Activated CD8-positive, alpha-beta memory T cell treated with anti-CD3 and anti-CD28 coated beads, Interleukin-2, amount 10 ng/mL, durations not matched to agents 7 days and 5 days (primary cell): ENCODE measurements at regions not wholly inside any gene's neighbourhood (a gene's known extent, or its start where the extent isn't known, plus 50 kb on each side); places are given as distances from the start of the nearest gene placed in this dataset.

ENCODE experiments used
- ATAC-seq: fragments of 150-1000 bp; cut with Tn5 transposase; one replicate; pipeline ENCODE4 v1.10.0; 2021; ENCODE audit warnings: moderate library complexity
- CTCF ChIA-PET: fragments of 350-600 bp; sonication (Branson Sonifier 250); formaldehyde crosslinking; loops from one replicate; lab custom pipeline; 2021; ENCODE audit warnings: antibody characterized with exemption; lab: Charles Lee
- DNase-seq: peaks from one replicate; pipeline ENCODE4 v3.0.0-alpha.2; 2020
- H3K27ac Mint-ChIP-seq: one replicate; pipeline ENCODE4 v1.8.0; 2021; ENCODE audit warnings: mild to moderate bottlenecking, mixed read lengths
- H3K27me3 Mint-ChIP-seq: one replicate; pipeline ENCODE4 v1.8.0; 2021; ENCODE audit warnings: mixed read lengths
- H3K36me3 Mint-ChIP-seq: one replicate; pipeline ENCODE4 v1.8.0; 2021; ENCODE audit warnings: mild to moderate bottlenecking, mixed read lengths
- H3K4me1 Mint-ChIP-seq: one replicate; pipeline ENCODE4 v1.8.0; 2021; ENCODE audit warnings: mixed read lengths
- H3K4me3 Mint-ChIP-seq: one replicate; pipeline ENCODE4 v1.8.0; 2021; ENCODE audit warnings: mild to moderate bottlenecking, moderate library complexity, mixed read lengths
- H3K9me3 Mint-ChIP-seq: one replicate; pipeline ENCODE4 v1.8.0; 2022; ENCODE audit warnings: low read depth, mixed read lengths

- ATAC-seq, result no peak
- H3K27ac Mint-ChIP-seq, result no peak overlapping the region
- peaks cover 4% of the 10 kb centered on the region for H3K9me3 Mint-ChIP-seq
- CTCF ChIA-PET, result no interaction called here
- DNase-seq, result no peak
- H3K36me3 Mint-ChIP-seq, result no peaks in the 10 kb centered on the region
- no peaks in the 10 kb centered on the region for H3K4me1 Mint-ChIP-seq
- H3K4me3 Mint-ChIP-seq, result no peak overlapping the region
- H3K27me3 Mint-ChIP-seq, result no peaks in the 10 kb centered on the region
Observed at GRCh38 chr1:237998581-237998980, 107.9 kb upstream of the ZP4 start.

GRCh38 chr1:237983496-237983895, 92.8 kb upstream of the ZP4 start:
- CTCF ChIA-PET, result no interaction called here
- no peak overlapping the region for H3K27ac Mint-ChIP-seq

DNA sequence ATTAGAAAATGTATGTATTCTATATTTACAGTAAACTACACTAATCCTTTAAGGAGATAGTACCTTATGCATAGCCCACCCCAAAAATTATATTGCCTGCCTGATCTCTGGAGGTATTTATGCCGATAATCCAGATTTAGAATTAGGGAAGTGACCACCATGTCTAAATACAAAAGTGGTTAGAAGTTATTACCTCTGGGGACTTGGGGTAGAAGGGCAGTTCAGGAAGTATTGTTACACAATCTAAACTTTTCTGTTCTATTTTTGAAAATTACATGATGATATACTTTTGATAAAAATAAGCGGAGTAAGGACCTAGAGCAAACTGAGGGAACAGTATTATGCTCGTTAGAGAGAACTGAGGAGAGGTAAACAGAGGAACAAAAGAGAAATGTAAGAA, 90.5 kb upstream of the ZP4 start:
- DNase-seq (no peak), ATAC-seq (no peak)
- H3K27me3 Mint-ChIP-seq, result no peaks in the 10 kb centered on the region
- H3K27ac Mint-ChIP-seq, result no peak overlapping the region
- no peaks in the 10 kb centered on the region for H3K4me1 Mint-ChIP-seq
- H3K36me3 Mint-ChIP-seq, result no peaks in the 10 kb centered on the region
- peaks cover 3% of the 10 kb centered on the region for H3K9me3 Mint-ChIP-seq
- H3K4me3 Mint-ChIP-seq, result no peak overlapping the region
- CTCF ChIA-PET, result no interaction called here

More at GRCh38 chr1:237983496-237983895, 92.8 kb upstream of the ZP4 start:
- H3K4me1 Mint-ChIP-seq, result no peaks in the 10 kb centered on the region
- H3K4me3 Mint-ChIP-seq, result no peak overlapping the region
- no peaks in the 10 kb centered on the region for H3K36me3 Mint-ChIP-seq
- H3K9me3 Mint-ChIP-seq, result peaks cover under 1% of the 10 kb centered on the region
- DNase-seq, result no peak
- no peak for ATAC-seq
- no peaks in the 10 kb centered on the region for H3K27me3 Mint-ChIP-seq

- Mint-ChIP-seq H3K36me3 (no peaks in the 10 kb centered on the region), H3K27me3 (no peaks in the 10 kb centered on the region), H3K4me1 (no peaks in the 10 kb centered on the region), H3K4me3 (no peak overlapping the region), H3K9me3 (peaks cover 3% of the 10 kb centered on the region), H3K27ac (no peak overlapping the region)
- CTCF ChIA-PET, result no interaction called here
- no peak for ATAC-seq
- DNase-seq, result no peak
Observed at GRCh38 chr1:237976331-237976730, 85.6 kb upstream of the ZP4 start.

GRCh38 chr1:237975903-237976302, 85.2 kb upstream of the ZP4 start:
- Mint-ChIP-seq H3K9me3 (peaks cover 3% of the 10 kb centered on the region), H3K36me3 (no peaks in the 10 kb centered on the region), H3K4me3 (no peak overlapping the region), H3K27ac (no peak overlapping the region), H3K27me3 (no peaks in the 10 kb centered on the region), H3K4me1 (no peaks in the 10 kb centered on the region)
- no peak for ATAC-seq
- DNase-seq, result no peak
- CTCF ChIA-PET, result no interaction called here

- no peak overlapping the region for H3K4me3 Mint-ChIP-seq
- H3K9me3 Mint-ChIP-seq, result peaks cover 3% of the 10 kb centered on the region
- DNase-seq, result no peak
- no peaks in the 10 kb centered on the region for H3K4me1 Mint-ChIP-seq
- no peak for ATAC-seq
- CTCF ChIA-PET, result no interaction called here
- no peaks in the 10 kb centered on the region for H3K36me3 Mint-ChIP-seq
- no peaks in the 10 kb centered on the region for H3K27me3 Mint-ChIP-seq
- no peak overlapping the region for H3K27ac Mint-ChIP-seq
Observed at GRCh38 chr1:237975376-237975775, 84.7 kb upstream of the ZP4 start.

DNA sequence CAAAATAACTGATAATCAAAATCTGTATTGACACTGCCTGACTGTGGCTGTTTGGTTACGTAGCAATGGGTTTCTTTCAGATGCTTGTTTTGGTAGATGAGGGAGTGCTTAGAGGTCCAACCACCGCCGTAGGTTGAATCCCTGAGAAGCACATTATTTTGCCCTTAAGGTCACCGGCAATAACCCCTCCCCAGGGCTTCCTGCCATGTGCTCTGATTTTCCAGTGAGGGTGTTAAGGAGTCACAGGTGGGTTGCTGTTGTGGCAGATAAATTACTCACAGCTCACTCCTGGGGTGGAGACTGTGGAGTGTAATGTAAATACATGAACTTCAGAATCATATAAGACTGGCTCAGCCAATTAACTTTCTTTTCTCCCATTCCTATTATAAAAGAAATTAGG, 81.5 kb upstream of the ZP4 start:
- no peak overlapping the region for H3K4me3 Mint-ChIP-seq
- no peaks in the 10 kb centered on the region for H3K27me3 Mint-ChIP-seq
- ATAC-seq, result no peak
- CTCF ChIA-PET, result no interaction called here
- H3K36me3 Mint-ChIP-seq, result no peaks in the 10 kb centered on the region
- no peaks in the 10 kb centered on the region for H3K4me1 Mint-ChIP-seq
- H3K9me3 Mint-ChIP-seq, result no peaks in the 10 kb centered on the region
- DNase-seq, result no peak
- no peak overlapping the region for H3K27ac Mint-ChIP-seq

DNA sequence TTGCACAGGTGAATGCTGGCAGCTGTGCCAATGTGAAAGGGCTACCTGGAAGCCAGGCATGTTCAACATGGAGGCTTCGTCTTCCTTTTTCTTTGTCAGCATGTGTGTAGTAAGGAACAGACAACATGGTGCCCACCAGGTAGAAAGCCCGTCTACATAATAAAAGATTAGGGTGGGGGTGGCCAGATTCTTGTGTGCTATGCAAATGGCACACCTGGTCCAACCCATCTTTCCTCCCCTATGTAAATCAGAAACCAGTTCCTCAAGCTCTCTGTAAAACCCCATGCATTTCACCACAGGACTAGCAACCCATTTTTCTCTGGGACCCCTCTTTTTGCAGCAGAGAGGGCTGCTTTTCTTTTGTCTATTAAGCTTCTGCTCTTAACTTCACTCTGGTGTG, 72.3 kb upstream of the ZP4 start:
- H3K4me3 Mint-ChIP-seq, result no peak overlapping the region
- no peaks in the 10 kb centered on the region for H3K27me3 Mint-ChIP-seq
- H3K9me3 Mint-ChIP-seq, result peaks cover 5% of the 10 kb centered on the region
- no peak overlapping the region for H3K27ac Mint-ChIP-seq
- no peaks in the 10 kb centered on the region for H3K4me1 Mint-ChIP-seq
- no peak for ATAC-seq
- no peak for DNase-seq
- CTCF ChIA-PET, result no interaction called here
- no peaks in the 10 kb centered on the region for H3K36me3 Mint-ChIP-seq

DNA sequence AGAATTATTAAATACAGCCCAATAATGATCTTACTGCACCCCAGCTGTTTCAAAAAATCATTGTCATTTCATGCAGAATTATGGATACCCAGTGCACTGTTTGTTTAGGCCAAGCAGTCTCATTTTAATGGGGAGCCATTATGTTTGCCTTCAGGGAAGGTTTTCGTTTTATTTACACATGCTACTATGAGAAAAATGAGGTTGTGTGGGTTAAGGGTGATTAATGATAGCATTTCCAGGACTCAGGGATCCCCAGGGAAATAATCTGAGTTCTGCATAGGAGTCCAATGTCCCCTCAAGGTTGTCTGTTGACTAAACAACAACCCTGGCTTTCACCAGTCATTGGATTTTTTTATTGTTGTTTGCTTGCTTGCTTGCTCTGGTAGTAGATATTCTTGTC, 71.0 kb upstream of the ZP4 start:
- no peaks in the 10 kb centered on the region for H3K27me3 Mint-ChIP-seq
- H3K36me3 Mint-ChIP-seq, result no peaks in the 10 kb centered on the region
- H3K9me3 Mint-ChIP-seq, result peaks cover 5% of the 10 kb centered on the region
- DNase-seq (no peak), ATAC-seq (no peak)
- no peaks in the 10 kb centered on the region for H3K4me1 Mint-ChIP-seq
- no peak overlapping the region for H3K4me3 Mint-ChIP-seq
- CTCF ChIA-PET, result no interaction called here
- H3K27ac Mint-ChIP-seq, result no peak overlapping the region

- H3K36me3 Mint-ChIP-seq, result no peaks in the 10 kb centered on the region
- no peak for DNase-seq
- ATAC-seq, result no peak
- CTCF ChIA-PET, result no interaction called here
- H3K9me3 Mint-ChIP-seq, result peaks cover 5% of the 10 kb centered on the region
- H3K4me3 Mint-ChIP-seq, result no peak overlapping the region
- H3K27me3 Mint-ChIP-seq, result no peaks in the 10 kb centered on the region
- H3K27ac Mint-ChIP-seq, result no peak overlapping the region
- H3K4me1 Mint-ChIP-seq, result no peaks in the 10 kb centered on the region
Observed at GRCh38 chr1:237959838-237960237, 69.1 kb upstream of the ZP4 start.

GRCh38 chr1:237953238-237953637, 62.5 kb upstream of the ZP4 start:
- H3K27me3 Mint-ChIP-seq, result no peaks in the 10 kb centered on the region
- H3K36me3 Mint-ChIP-seq, result no peaks in the 10 kb centered on the region
- no peak overlapping the region for H3K27ac Mint-ChIP-seq
- CTCF ChIA-PET, result interaction anchor here (0.6 to 1.6 kb wide), 2 partner anchors 13 to 125 kb away, joined by 3 to 4 read pairs; no protein-coding TSS in a partner anchor
- H3K4me1 Mint-ChIP-seq, result no peaks in the 10 kb centered on the region
- ATAC-seq (no peak), DNase-seq (no peak)
- no peaks in the 10 kb centered on the region for H3K9me3 Mint-ChIP-seq
- H3K4me3 Mint-ChIP-seq, result no peak overlapping the region
